ENCODE measurements at regions not wholly inside any gene's neighbourhood (a gene's known extent, or its start where the extent isn't known, plus 50 kb on each side); places are given as distances from the start of the nearest gene placed in this dataset.

GRCh38 chr6:128574402-128574801 is 54.0 kb upstream of the PTPRK start:
- H3K36me3 Mint-ChIP-seq (ENCODE audit: low read depth, unreplicated experiment) = no peaks in the 10 kb centered on the region
- H3K79me2 ChIP-seq (ENCODE audit: insufficient read depth, low read length) = no peaks in the 10 kb centered on the region
- no peaks in the 10 kb centered on the region for H4K20me1 ChIP-seq (ENCODE audit: insufficient read depth, low read length)
- TF ChIP-seq EZH2 (IDR thresholded peaks at IDR 0.05; ENCODE audit: insufficient read depth, low read length) (no peak), CTCF (IDR thresholded peaks at IDR 0.05; ENCODE audit: insufficient read depth, low read depth, low read length) (no peak)
- H3K27ac ChIP-seq (ENCODE audit: low read depth, low read length) = no peak overlapping the region
- DNase-seq (ENCODE audit: low read depth) = no peak
- H3K4me2 ChIP-seq (ENCODE audit: low read length) = no peak overlapping the region
- no peak overlapping the region for H3K4me3 ChIP-seq (ENCODE audit: insufficient read depth, low read depth, low read length)
- no peaks in the 10 kb centered on the region for H3K9me3 Mint-ChIP-seq (ENCODE audit: unreplicated experiment)
- H3K9me3 ChIP-seq (ENCODE audit: insufficient read depth, low read depth, low read length) = no peaks in the 10 kb centered on the region
- peaks cover 15% of the 10 kb centered on the region for H3K4me1 ChIP-seq (ENCODE audit: insufficient read depth, low read length)
- H3K4me1 Mint-ChIP-seq (ENCODE audit: low read depth, unreplicated experiment) = peaks cover 16% of the 10 kb centered on the region
- H3K9ac ChIP-seq (ENCODE audit: low read length) = no peak overlapping the region
- FAIRE-seq = no peak
- no peaks in the 10 kb centered on the region for H3K36me3 ChIP-seq (ENCODE audit: insufficient read depth, low read length)
- H3K4me3 Mint-ChIP-seq (ENCODE audit: unreplicated experiment) = no peak overlapping the region
- H2AFZ ChIP-seq (ENCODE audit: low read depth, low read length) = no peak overlapping the region
- no peaks in the 10 kb centered on the region for H3K27me3 Mint-ChIP-seq (ENCODE audit: low read depth, unreplicated experiment)
- H3K27me3 ChIP-seq (ENCODE audit: insufficient read depth, low read length) = no peaks in the 10 kb centered on the region
- H3K27ac Mint-ChIP-seq (ENCODE audit: unreplicated experiment) = no peak overlapping the region

- no peak overlapping the region for H2AFZ ChIP-seq (ENCODE audit: low read depth, low read length)
- H3K4me2 ChIP-seq (ENCODE audit: low read length) = no peak overlapping the region
- peaks cover 18% of the 10 kb centered on the region for H3K4me1 ChIP-seq (ENCODE audit: insufficient read depth, low read length)
- no peaks in the 10 kb centered on the region for H3K27me3 ChIP-seq (ENCODE audit: insufficient read depth, low read length)
- TF ChIP-seq CTCF (IDR thresholded peaks at IDR 0.05; ENCODE audit: insufficient read depth, low read depth, low read length) = no peak
- TF ChIP-seq EZH2 (IDR thresholded peaks at IDR 0.05; ENCODE audit: insufficient read depth, low read length) = no peak
- Mint-ChIP-seq H3K4me3 (ENCODE audit: unreplicated experiment) (no peak overlapping the region), H3K4me1 (ENCODE audit: low read depth, unreplicated experiment) (peaks cover 18% of the 10 kb centered on the region), H3K36me3 (ENCODE audit: low read depth, unreplicated experiment) (no peaks in the 10 kb centered on the region), H3K27ac (ENCODE audit: unreplicated experiment) (no peak overlapping the region), H3K9me3 (ENCODE audit: unreplicated experiment) (no peaks in the 10 kb centered on the region), H3K27me3 (ENCODE audit: low read depth, unreplicated experiment) (no peaks in the 10 kb centered on the region)
- no peaks in the 10 kb centered on the region for H4K20me1 ChIP-seq (ENCODE audit: insufficient read depth, low read length)
- no peak overlapping the region for H3K4me3 ChIP-seq (ENCODE audit: insufficient read depth, low read depth, low read length)
- no peak overlapping the region for H3K27ac ChIP-seq (ENCODE audit: low read depth, low read length)
- DNase-seq (ENCODE audit: low read depth) = no peak
- no peaks in the 10 kb centered on the region for H3K9me3 ChIP-seq (ENCODE audit: insufficient read depth, low read depth, low read length)
- no peaks in the 10 kb centered on the region for H3K79me2 ChIP-seq (ENCODE audit: insufficient read depth, low read length)
- no peak overlapping the region for H3K9ac ChIP-seq (ENCODE audit: low read length)
- no peak for FAIRE-seq
- no peaks in the 10 kb centered on the region for H3K36me3 ChIP-seq (ENCODE audit: insufficient read depth, low read length)
Observed at GRCh38 chr6:128573036-128573435, 52.6 kb upstream of the PTPRK start.

GRCh38 chr6:128572294-128572693 is 51.9 kb upstream of the PTPRK start:
- H3K27ac ChIP-seq (ENCODE audit: low read depth, low read length) = no peak overlapping the region
- peaks cover 18% of the 10 kb centered on the region for H3K4me1 Mint-ChIP-seq (ENCODE audit: low read depth, unreplicated experiment)

More at GRCh38 chr6:128572294-128572693, 51.9 kb upstream of the PTPRK start:
- Mint-ChIP-seq H3K36me3 (ENCODE audit: low read depth, unreplicated experiment) (no peaks in the 10 kb centered on the region), H3K27me3 (ENCODE audit: low read depth, unreplicated experiment) (no peaks in the 10 kb centered on the region), H3K27ac (ENCODE audit: unreplicated experiment) (no peak overlapping the region), H3K4me3 (ENCODE audit: unreplicated experiment) (no peak overlapping the region), H3K9me3 (ENCODE audit: unreplicated experiment) (no peaks in the 10 kb centered on the region)
- H3K27me3 ChIP-seq (ENCODE audit: insufficient read depth, low read length) = no peaks in the 10 kb centered on the region
- H3K36me3 ChIP-seq (ENCODE audit: insufficient read depth, low read length) = no peaks in the 10 kb centered on the region
- peaks cover 19% of the 10 kb centered on the region for H3K4me1 ChIP-seq (ENCODE audit: insufficient read depth, low read length)
- TF ChIP-seq CTCF (IDR thresholded peaks at IDR 0.05; ENCODE audit: insufficient read depth, low read depth, low read length) = no peak
- no peak for TF ChIP-seq EZH2 (IDR thresholded peaks at IDR 0.05; ENCODE audit: insufficient read depth, low read length)
- FAIRE-seq (no peak), DNase-seq (ENCODE audit: low read depth) (no peak)
- H3K79me2 ChIP-seq (ENCODE audit: insufficient read depth, low read length) = no peaks in the 10 kb centered on the region
- H4K20me1 ChIP-seq (ENCODE audit: insufficient read depth, low read length) = no peaks in the 10 kb centered on the region
- H3K4me2 ChIP-seq (ENCODE audit: low read length) = no peak overlapping the region
- no peak overlapping the region for H3K4me3 ChIP-seq (ENCODE audit: insufficient read depth, low read depth, low read length)
- no peaks in the 10 kb centered on the region for H3K9me3 ChIP-seq (ENCODE audit: insufficient read depth, low read depth, low read length)
- no peak overlapping the region for H3K9ac ChIP-seq (ENCODE audit: low read length)
- no peak overlapping the region for H2AFZ ChIP-seq (ENCODE audit: low read depth, low read length)
